GM19351 (cell line): ENCODE measurements at regions not wholly inside any gene's neighbourhood (a gene's known extent, or its start where the extent isn't known, plus 50 kb on each side); places are given as distances from the start of the nearest gene placed in this dataset.
"Not testable (repeated sequence)": the region's sequence is repeated elsewhere in the genome, so short reads cannot be mapped to it uniquely, and the experiment has no call there.

Experiments
- ATAC-seq: cut with Tn5 transposase; IDR thresholded peaks from one replicate; pipeline ENCODE4 v1.9.1; 2021; ENCODE audit warnings: mild to moderate bottlenecking, moderate library complexity; ENCODE audit not compliant: unreplicated experiment

GRCh38 chr4:3596957-3597733, 64.9 kb upstream of the LRPAP1 start:
- ATAC-seq, result not testable (repeated sequence)

- not testable (repeated sequence) for ATAC-seq
Observed at GRCh38 chr4:3595627-3596291, 63.5 kb upstream of the LRPAP1 start.

- not testable (repeated sequence) for ATAC-seq
Observed at GRCh38 chr4:3594751-3595150, 62.5 kb upstream of the LRPAP1 start.

- not testable (repeated sequence) for ATAC-seq
Observed at GRCh38 chr4:3589946-3590924, 58.0 kb upstream of the LRPAP1 start.

- not testable (repeated sequence) for ATAC-seq
Observed at GRCh38 chr4:3589379-3589778, 57.2 kb upstream of the LRPAP1 start.

- not testable (repeated sequence) for ATAC-seq
Observed at GRCh38 chr4:3588517-3589194, 56.4 kb upstream of the LRPAP1 start.

- ATAC-seq, result not testable (repeated sequence)
Observed at GRCh38 chr4:3586596-3586995, 54.4 kb upstream of the LRPAP1 start.

GRCh38 chr4:3585567-3585966, 53.3 kb upstream of the LRPAP1 start:
- ATAC-seq, result not testable (repeated sequence)

- no peak for ATAC-seq
Observed at GRCh38 chr4:3582091-3582475, 49.9 kb upstream of the LRPAP1 start.
